Mesenchymal stem cell (in vitro differentiated cells and primary cell): ENCODE measurements at regions not wholly inside any gene's neighbourhood (a gene's known extent, or its start where the extent isn't known, plus 50 kb on each side); places are given as distances from the start of the nearest gene placed in this dataset.
"Not testable (repeated sequence)": the region's sequence is repeated elsewhere in the genome, so short reads cannot be mapped to it uniquely, and the experiment has no call there.

Experiments used
- DNase-seq: peaks from one replicate; pipeline ENCODE4 v3.0.0-alpha.2; 2013
- H2AFZ ChIP-seq: one replicate; pipeline ENCODE4 v1.6.1; 2013; ENCODE audit warnings: low read depth, mild to moderate bottlenecking, control low read depth, inconsistent platforms, low read length, moderate library complexity
- H2AK5ac ChIP-seq: 2 replicates; pipeline ENCODE4 v1.6.1; 2013; ENCODE audit warnings: low read length, moderate library complexity, mild to moderate bottlenecking, inconsistent platforms; ENCODE audit not compliant: severe bottlenecking
- H2BK120ac ChIP-seq: one replicate; pipeline ENCODE4 v1.6.1; 2013; ENCODE audit warnings: low read depth, mild to moderate bottlenecking, inconsistent platforms, low read length, moderate library complexity
- H2BK12ac ChIP-seq, 2 experiments: one replicate each; pipeline ENCODE4 v1.6.1; 2013; ENCODE audit warnings: inconsistent platforms in 2 of 2, low read length in 2 of 2, mild to moderate bottlenecking in 2 of 2, moderate library complexity in 2 of 2, control low read depth in 1 of 2
- H2BK15ac ChIP-seq: one replicate; pipeline ENCODE4 v1.6.1; 2013; ENCODE audit warnings: mild to moderate bottlenecking, low read depth, inconsistent platforms; ENCODE audit not compliant: poor library complexity, severe bottlenecking
- H2BK5ac ChIP-seq: 2 replicates; pipeline ENCODE4 v1.6.1; 2013; ENCODE audit warnings: low read depth, mild to moderate bottlenecking, low read length, control low read depth, inconsistent platforms; ENCODE audit not compliant: poor library complexity, severe bottlenecking
- H3K14ac ChIP-seq, 2 experiments: one replicate each; pipeline ENCODE4 v1.6.1; 2013; ENCODE audit warnings: inconsistent platforms in 2 of 2, low read length in 2 of 2, control low read depth in 1 of 2, mild to moderate bottlenecking in 1 of 2, moderate library complexity in 1 of 2
- H3K18ac ChIP-seq, 2 experiments: one replicate each; pipeline ENCODE4 v1.6.1; 2013; ENCODE audit warnings: inconsistent platforms in 2 of 2, low read length in 2 of 2, control low read depth in 1 of 2, low read depth in 1 of 2, mild to moderate bottlenecking in 1 of 2
- H3K23ac ChIP-seq, 2 experiments: one replicate each; pipeline ENCODE4 v1.6.1; 2013; ENCODE audit warnings: inconsistent platforms in 2 of 2, low read length in 2 of 2, mild to moderate bottlenecking in 2 of 2, moderate library complexity in 2 of 2, control low read depth in 1 of 2
- H3K27ac ChIP-seq: 2 replicates; pipeline ENCODE4 v1.5.1; 2013; ENCODE audit warnings: mild to moderate bottlenecking, moderate library complexity, low read length, control low read depth, inconsistent platforms; ENCODE audit not compliant: poor library complexity, severe bottlenecking
- H3K27me3 ChIP-seq, 2 experiments: 2 replicates each; pipeline versions ENCODE4 v1.6.1 to v1.7.0; 2013; ENCODE audit warnings: low read length in 2 of 2, mild to moderate bottlenecking in 2 of 2, moderate library complexity in 2 of 2, control low read depth in 1 of 2, inconsistent platforms in 1 of 2; ENCODE audit not compliant: control insufficient read depth in 1 of 2, insufficient read depth in 1 of 2
- H3K36me3 ChIP-seq, 2 experiments: 2 replicates each; pipeline versions ENCODE4 v1.6.1 to v1.7.0; 2013; ENCODE audit warnings: low read length in 2 of 2, control low read depth in 1 of 2, inconsistent platforms in 1 of 2, low read depth in 1 of 2, mild to moderate bottlenecking in 1 of 2; ENCODE audit not compliant: insufficient read depth in 2 of 2, control insufficient read depth in 1 of 2
- H3K4ac ChIP-seq, 2 experiments: one replicate each; pipeline ENCODE4 v1.6.1; 2013; ENCODE audit warnings: inconsistent platforms in 2 of 2, low read length in 2 of 2, mild to moderate bottlenecking in 2 of 2, moderate library complexity in 2 of 2, control low read depth in 1 of 2, low read depth in 1 of 2
- H3K4me1 ChIP-seq: 2 replicates; pipeline ENCODE4 v1.6.1; 2013; ENCODE audit warnings: low read depth, low read length, control low read depth; ENCODE audit not compliant: control insufficient read depth, insufficient read depth
- H3K4me2 ChIP-seq: 2 replicates; pipeline ENCODE4 v1.6.1; 2013; ENCODE audit warnings: low read length, mild to moderate bottlenecking, inconsistent platforms; ENCODE audit not compliant: poor library complexity, severe bottlenecking
- H3K4me3 ChIP-seq, 2 experiments: 2 replicates each; pipeline versions ENCODE4 v1.5.1 to v1.7.0; 2013; ENCODE audit warnings: low read length in 2 of 2, mild to moderate bottlenecking in 2 of 2, control low read depth in 1 of 2, low read depth in 1 of 2; ENCODE audit not compliant: insufficient read depth in 1 of 2
- H3K79me1 ChIP-seq: replicated peaks from 2 replicates; pipeline ENCODE4 v1.6.1; 2013; ENCODE audit warnings: mild to moderate bottlenecking, control low read depth, low read length, inconsistent platforms; ENCODE audit not compliant: poor library complexity, severe bottlenecking
- H3K9ac ChIP-seq: 2 replicates; pipeline ENCODE4 v1.7.0; 2013; ENCODE audit warnings: mild to moderate bottlenecking, low read length, moderate library complexity
- H3K9me3 ChIP-seq: 2 replicates; pipeline ENCODE4 v1.7.0; 2013; ENCODE audit warnings: mild to moderate bottlenecking, low read length; ENCODE audit not compliant: control insufficient read depth
- H4K8ac ChIP-seq: one replicate; pipeline ENCODE4 v1.6.1; 2013; ENCODE audit warnings: inconsistent platforms, mild to moderate bottlenecking, low read length, moderate library complexity
- H4K91ac ChIP-seq: one replicate; pipeline ENCODE4 v1.6.1; 2013; ENCODE audit warnings: mild to moderate bottlenecking, low read length, inconsistent platforms
- WGBS: methylation state at CpG from one replicate; pipeline ENCODE4 v1.1.7; 2013; ENCODE audit warnings: mixed read lengths; 5-methylcytosine and 5-hydroxymethylcytosine counted together

DNA sequence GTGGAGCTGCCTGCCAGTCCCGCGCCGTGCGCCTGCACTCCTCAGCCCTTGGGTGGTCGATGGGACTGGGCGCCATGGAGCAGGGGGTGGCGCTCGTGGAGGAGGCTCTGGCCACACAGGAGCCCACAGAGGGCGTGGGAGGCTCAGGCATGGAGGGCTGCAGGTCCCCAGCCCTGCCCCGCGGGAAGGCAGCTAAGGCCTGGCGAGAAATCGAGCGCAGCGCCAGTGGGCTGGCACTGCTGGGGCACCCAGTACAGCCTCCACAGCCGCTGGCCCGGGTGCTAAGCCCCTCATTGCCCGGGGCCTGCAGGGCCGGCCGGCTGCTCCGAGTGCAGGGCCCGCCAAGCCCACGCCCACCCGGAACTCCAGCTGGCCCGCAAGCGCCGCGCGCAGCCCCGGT lies 187.9 kb downstream of the BCHE start:
- not testable (repeated sequence) for H3K27me3 ChIP-seq, H3K4me3 ChIP-seq, H2AK5ac ChIP-seq, H3K4ac ChIP-seq, H2BK15ac ChIP-seq, H3K4me2 ChIP-seq, H2BK120ac ChIP-seq, H4K8ac ChIP-seq, H3K27ac ChIP-seq, H3K9ac ChIP-seq, DNase-seq, H3K14ac ChIP-seq, H2AFZ ChIP-seq, H3K36me3 ChIP-seq, H3K23ac ChIP-seq, H2BK5ac ChIP-seq, H3K18ac ChIP-seq, H3K4me1 ChIP-seq, H4K91ac ChIP-seq, H3K79me1 ChIP-seq, H2BK12ac ChIP-seq
- 97% methylated on average over 30 of the region's 30 CpGs for WGBS
- peaks cover 12% of the 10 kb centered on the region for H3K9me3 ChIP-seq

DNA sequence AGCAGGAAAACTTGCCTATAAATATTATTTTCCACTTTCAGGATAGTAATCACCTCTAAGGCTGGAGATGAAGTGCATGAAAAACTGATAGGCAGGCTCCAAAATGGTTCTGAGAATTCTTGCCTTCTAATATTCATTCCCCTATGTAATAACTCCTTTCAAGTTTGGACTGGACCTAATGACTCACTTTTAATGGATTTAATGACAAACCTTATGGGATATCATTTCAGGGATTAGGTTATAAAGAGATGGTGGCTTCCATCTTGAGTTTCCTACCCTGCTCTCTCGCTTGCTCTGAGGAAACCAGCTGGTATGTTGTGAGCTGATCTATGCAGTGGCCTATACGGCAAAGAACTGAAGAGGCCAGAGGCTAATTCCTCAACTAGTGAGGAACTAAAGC lies 192.0 kb downstream of the BCHE start:
- peaks cover 1% of the 10 kb centered on the region for H3K4me1 ChIP-seq
- H2BK15ac ChIP-seq: no peak overlapping the region
- 98% methylated on average over 2 of the region's 2 CpGs for WGBS

DNA sequence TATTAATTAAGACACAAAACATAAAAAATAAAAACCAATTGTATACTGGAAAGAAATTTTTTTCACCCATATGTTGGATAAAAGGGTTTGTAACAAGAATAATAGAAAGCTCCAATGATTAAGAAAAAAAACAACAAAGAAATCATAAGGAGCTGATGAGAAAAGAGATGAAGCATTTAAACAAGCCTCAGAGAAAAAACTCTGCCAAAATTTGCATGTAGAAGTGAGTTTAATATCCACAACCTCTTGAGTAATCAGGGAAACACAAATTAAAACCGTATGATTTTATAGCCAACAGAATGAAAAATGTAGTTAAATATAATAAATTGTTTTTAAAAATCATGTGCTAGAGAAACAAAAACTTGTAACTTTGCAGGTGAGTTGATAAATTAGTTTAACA lies 192.9 kb downstream of the BCHE start:
- no peak overlapping the region for H4K8ac ChIP-seq
- H2BK120ac ChIP-seq: no peak overlapping the region
- DNase-seq: no peak
- H3K9ac ChIP-seq: peak overlapping the region; percentile 77
- no CpG with 5 or more reads among the region's 1 CpG for WGBS
- no peaks in the 10 kb centered on the region for H3K79me1 ChIP-seq
- no peak overlapping the region for H3K4me2 ChIP-seq
- no peak overlapping the region for H2AFZ ChIP-seq
- no peak overlapping the region for H2AK5ac ChIP-seq
- H3K23ac ChIP-seq: no peak overlapping the region
- H4K91ac ChIP-seq: no peak overlapping the region
- H2BK15ac ChIP-seq: no peak overlapping the region
- H3K27me3 ChIP-seq: no peaks in the 10 kb centered on the region
- no peak overlapping the region for H3K4ac ChIP-seq
- H3K36me3 ChIP-seq: no peaks in the 10 kb centered on the region
- H2BK12ac ChIP-seq: no peak overlapping the region
- no peak overlapping the region for H3K27ac ChIP-seq
- H3K14ac ChIP-seq: no peak overlapping the region
- no peak overlapping the region for H2BK5ac ChIP-seq
- peaks cover 1% of the 10 kb centered on the region for H3K4me1 ChIP-seq
- H3K18ac ChIP-seq: no peak overlapping the region
- H3K9me3 ChIP-seq: peaks cover 12% of the 10 kb centered on the region
- H3K4me3 ChIP-seq: no peak overlapping the region

More for the DNA sequence above, 192.0 kb downstream of the BCHE start:
- Histone ChIP-seq H2BK5ac (no peak overlapping the region), H3K27me3 (no peaks in the 10 kb centered on the region), H3K4ac (no peak overlapping the region), H3K9me3 (peaks cover 12% of the 10 kb centered on the region), H3K14ac (no peak overlapping the region), H3K27ac (no peak overlapping the region), H2AFZ (no peak overlapping the region), H2BK12ac (no peak overlapping the region), H4K8ac (no peak overlapping the region), H3K79me1 (no peaks in the 10 kb centered on the region), H3K4me2 (no peak overlapping the region), H4K91ac (no peak overlapping the region), H3K36me3 (no peaks in the 10 kb centered on the region), H3K18ac (no peak overlapping the region), H3K9ac (no peak overlapping the region), H2BK120ac (no peak overlapping the region), H3K23ac (no peak overlapping the region), H2AK5ac (no peak overlapping the region), H3K4me3 (no peak overlapping the region)
- DNase-seq: no peak

DNA sequence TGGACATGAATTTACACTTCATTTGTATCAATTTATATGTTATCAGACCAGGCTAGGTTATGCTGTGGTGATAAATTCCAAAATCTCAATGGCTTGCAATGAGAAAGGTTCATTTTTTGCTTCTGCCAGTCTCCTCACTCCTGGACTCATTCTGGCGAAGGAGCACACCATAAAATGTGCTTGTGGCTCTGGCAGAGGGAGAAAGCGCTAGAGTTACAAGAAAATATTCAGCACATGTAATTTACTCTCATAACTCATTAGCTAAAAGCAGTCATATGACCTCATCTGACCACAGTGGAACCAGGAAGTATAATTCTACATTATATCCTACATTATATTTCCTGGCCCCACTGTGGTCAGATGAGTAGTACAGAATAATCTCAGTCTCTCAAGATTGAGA lies 193.8 kb downstream of the BCHE start:
- Histone ChIP-seq H2BK15ac (no peak overlapping the region), H3K18ac (peak overlapping the region in 1 of 2 experiments; percentile 86), H3K4me2 (no peak overlapping the region), H3K9ac (peak overlapping the region; percentile 77), H4K91ac (no peak overlapping the region), H3K14ac (no peak overlapping the region), H2BK12ac (peak overlapping the region in 1 of 2 experiments; percentile 89), H3K9me3 (peaks cover 12% of the 10 kb centered on the region), H3K36me3 (no peaks in the 10 kb centered on the region), H4K8ac (peak overlapping the region; percentile 72), H2AFZ (no peak overlapping the region), H3K4me3 (no peak overlapping the region), H3K4ac (peak overlapping the region in 1 of 2 experiments; percentile 11), H2BK5ac (peak overlapping the region; percentile 97), H3K27ac (peak overlapping the region; percentile 99), H3K79me1 (no peaks in the 10 kb centered on the region), H2AK5ac (peak overlapping the region; percentile 75), H3K23ac (no peak overlapping the region), H2BK120ac (no peak overlapping the region), H3K4me1 (peaks cover 1% of the 10 kb centered on the region), H3K27me3 (no peaks in the 10 kb centered on the region)
- peak; percentile 64 for DNase-seq
- 79% methylated on average over 2 of the region's 2 CpGs for WGBS
